LoVo (cell line): ENCODE measurements at regions not wholly inside any gene's neighbourhood (a gene's known extent, or its start where the extent isn't known, plus 50 kb on each side); places are given as distances from the start of the nearest gene placed in this dataset.

Experiments
- DNase-seq: peaks from one replicate; pipeline ENCODE4 v3.0.0-alpha.2; 2016; ENCODE audit warnings: low spot score

DNA sequence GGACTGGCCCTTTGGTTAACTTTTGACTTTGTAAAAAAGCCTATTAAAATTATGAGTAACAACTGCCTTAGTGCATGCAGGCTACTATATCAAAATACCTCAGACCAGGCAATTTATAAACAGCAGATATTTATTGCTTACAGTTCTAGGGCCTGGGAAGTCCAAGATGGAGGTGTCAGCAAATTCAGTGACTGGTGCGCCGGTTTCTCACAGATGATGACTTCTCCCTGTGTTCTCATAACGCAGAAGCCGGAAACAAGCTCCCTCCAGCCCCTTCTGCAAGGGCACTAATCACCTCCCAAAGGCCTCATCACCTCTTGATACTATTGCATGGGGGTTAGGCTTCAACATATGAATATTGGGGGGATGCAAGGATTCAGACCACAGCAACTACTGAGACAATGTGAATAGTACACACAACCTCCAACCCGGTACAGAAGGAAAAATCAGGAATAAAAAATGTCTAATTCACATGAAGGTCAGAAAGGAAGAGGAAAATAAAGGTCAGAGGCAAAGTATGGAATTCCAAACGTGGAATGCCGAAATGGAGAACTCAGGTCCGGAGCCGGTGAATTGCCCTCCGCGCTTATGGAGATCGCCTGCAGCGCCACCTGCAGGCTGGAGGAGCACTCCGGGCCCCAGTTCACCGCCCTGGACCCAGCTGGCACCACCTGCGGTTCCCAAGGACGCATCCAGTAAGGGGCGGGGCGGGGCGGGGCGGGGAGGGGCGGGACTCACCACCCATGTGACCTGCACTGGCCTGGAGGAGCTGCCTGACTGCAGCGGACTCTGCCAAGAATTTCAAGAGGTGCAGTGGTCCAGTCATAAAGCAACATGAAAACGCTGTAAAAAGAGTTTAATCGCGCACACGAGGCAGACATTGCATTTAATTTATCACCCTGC is 203.4 kb downstream of the KIF26A start:
- DNase-seq, result peak; percentile 72

DNA sequence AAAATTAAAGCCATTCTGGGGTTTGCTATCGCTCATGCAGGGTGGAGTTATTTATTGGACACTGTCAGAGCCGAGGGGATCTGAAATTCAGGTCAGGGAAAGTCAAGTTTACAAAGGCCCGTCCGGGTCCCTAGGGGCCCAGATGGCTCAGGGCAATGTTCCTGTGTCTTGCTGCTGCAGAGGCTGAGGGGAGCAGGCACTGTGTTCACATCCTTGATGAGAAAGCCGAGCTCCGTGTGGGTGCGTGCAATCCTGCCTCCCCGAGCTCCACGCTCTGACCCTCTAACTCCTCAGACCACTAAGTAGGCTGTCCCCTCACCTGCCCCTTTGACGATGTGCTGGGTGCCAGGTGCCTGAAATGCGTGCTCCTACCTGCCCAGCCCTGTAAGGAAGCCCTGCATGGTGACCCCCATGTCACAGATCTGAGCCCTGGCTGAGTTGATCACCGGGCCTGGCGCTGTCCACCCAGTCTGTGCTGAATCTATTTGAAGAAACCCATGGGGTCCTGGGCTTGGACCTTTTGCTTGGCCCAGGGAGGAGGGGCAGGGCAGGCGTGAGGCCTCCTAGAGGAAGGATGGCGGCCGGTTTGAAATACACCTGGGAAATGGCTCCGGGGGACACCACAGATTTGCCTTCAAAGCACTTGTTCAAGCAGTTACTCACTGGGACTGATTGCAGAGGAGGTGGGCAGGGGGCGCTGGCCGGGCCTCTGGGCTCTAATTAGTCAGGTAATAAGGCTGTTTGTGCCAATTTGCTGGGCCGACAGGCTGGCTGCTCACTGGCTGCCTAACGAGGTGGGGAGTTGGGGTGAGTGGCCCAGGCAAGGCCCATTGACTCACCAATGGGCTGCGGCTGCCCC is 204.3 kb downstream of the KIF26A start:
- DNase-seq, result no peak

DNA sequence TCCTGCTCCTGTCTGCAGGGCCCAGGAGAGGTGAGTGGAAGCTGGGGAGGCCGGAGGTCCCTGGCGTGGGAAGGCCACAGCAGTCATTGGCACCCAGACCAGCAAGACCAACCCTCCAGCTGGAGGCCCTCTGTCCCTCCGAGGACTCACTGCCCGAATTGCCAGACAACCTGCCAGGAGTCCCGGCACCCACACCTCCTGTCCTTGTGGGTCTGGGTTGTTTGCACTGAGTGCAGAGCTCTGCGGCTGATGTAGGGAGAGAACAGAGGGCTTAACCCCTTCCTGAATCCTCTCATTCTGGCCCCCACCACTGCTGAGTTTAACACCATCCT is 204.9 kb downstream of the KIF26A start:
- no peak for DNase-seq

DNA sequence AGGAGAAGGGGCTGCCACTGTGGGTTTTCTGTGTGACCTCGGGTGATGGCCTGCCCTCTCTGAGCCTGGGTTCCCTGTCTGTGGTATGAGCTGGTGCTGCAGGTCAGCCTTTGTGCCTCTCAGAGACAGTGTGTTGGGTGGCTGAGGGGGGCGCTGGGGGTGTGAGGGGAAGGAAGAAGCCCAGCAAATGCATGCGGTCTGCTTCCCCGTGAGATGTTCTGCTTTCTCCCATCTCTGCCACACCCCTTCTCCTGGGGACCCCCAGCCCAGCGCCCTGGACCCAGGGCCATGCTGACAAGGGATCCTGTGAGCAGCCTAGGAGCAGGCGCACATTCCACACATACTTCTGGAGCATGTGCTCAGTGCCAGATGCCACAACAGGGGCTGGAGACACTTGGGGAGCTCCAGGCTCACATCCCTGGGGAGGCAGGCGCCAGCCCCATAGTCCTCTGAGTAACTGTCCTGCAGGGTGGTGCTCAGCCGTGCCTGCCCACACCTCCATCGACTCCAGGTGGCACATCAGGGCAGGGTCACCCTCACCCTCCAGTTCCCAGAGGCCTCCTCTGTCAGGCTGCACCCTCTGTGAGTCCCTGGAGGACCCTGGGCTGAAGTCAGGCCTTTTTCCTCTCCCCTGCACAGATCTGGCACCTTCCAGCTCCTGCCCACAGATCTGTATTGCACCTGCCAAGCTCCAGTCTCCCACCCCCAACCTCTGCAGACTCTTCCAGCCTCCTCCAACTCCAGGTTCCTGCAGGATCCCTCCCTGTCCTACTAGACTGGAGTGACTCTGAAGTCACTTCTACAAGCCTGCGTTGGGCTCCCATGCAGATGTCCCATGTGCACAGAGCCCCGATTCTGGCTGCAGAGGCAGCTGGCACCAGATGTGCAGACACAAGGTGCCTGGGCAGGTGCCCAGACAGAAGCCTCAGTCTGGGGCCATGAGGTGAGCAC is 205.6 kb downstream of the KIF26A start:
- DNase-seq, result no peak

DNA sequence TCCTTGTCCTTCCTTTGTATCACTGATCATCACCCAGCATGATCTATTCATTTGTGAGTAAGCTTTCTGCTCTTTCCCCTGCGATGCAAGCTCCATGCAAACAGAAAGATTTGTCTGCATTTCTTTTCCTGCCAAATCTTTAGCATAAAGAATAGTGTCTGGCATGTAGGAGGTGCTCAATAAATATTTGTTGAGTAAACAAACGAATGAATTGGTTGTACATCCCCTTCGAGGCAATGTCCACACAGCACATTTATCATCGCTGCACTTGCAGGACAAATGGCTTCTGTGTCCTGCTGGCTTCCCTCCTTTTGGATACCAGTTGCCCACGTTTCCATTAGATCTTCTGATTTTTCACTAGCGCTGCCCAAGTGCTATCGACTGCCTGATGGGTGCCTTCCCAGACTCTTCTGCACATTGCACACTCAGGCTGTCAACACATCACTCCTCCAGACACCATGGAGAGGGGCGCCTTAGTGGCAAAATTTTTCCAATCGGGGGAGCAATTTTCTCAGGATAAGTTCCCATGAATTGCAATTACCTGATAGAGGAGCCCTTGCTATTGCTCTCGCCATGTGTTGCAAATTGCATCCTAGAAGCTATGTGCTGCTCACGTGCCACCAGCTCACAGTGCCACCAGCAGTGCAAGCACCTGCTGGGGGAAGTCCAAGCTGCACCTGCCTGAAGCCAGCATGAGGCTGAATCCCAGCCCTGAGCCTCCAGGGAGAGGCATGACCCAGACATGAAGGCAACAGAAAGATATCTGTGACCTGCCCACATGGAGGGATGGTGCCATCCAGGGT is 206.6 kb downstream of the KIF26A start:
- DNase-seq, result no peak

DNA sequence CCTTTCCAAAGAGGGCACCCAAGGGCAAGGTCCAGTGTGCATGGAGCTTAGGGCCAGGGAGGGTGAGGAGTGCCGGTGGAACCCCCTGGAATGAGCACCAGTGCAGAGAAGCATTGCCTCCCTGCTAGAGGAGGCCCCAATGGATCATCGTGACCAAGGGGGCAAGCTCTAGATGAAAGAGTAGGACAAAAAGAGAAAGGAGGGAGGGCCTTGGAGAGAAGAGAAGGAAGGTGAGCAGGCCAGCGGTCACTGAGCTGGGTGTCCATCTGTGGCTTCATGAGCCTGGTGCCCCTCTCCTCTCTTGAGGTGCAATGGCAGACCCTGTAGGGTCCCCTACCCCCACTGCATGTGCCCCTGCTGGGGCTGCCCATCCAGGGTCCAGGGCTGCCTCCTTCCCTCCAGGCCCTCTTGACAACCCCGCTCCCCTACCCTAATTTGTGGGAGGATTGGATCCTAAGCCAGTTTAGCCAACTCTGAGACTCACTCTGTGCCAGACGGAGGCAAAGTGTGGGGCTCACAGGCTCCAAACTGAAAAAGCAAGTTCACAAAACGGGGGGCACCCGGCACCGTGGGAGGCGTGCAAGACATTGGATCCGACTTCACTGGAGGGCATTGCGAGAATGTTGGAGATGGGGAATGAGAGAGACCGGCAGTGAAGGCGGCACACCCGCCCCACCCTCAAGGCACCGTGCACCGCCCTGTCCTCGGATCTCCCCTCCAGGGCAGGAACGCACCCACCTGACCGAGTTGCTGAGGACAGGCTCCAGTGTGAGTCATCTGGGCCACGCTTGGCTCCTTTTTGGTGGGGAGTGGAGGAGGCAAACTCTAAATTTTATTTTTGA is 207.5 kb downstream of the KIF26A start:
- no peak for DNase-seq

DNA sequence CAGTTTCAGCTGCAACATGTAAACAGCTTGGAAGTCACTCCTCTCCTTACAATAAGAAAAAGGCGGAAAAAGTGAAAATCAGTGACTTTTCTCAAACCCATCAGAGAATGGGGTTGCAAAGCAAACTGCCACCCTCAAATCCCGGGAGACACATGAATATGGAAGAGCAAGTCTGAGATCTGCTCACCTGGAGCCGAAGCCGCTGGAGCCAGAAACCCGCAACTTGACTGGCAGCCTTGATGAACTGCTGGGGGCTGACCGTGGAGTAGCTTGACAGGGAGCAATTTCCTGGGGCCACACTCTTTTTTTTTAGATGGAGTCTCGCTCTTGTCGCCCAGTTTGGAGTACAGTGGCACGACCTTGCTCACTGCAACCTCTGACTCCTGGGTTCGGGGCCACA is 208.2 kb downstream of the KIF26A start:
- DNase-seq, result no peak

DNA sequence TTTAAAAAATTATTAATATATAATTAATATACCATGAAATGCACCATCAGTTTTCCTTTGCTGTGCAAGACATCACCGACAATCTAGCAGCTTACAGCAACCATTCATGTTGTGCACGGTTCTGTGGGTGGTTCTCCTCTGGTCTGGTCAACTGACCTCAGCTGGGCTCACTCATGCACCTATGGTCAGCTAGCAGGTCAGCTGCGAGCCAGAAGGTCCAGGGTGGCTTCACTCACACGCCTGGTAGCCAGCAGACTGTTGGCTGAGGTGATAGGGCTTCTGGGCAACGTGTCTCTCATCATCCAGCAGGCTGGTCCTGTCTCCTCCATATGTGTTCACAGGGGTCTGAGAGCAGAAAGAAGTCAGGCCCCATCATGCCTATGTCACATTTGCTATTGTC is 210.4 kb downstream of the KIF26A start:
- no peak for DNase-seq

DNA sequence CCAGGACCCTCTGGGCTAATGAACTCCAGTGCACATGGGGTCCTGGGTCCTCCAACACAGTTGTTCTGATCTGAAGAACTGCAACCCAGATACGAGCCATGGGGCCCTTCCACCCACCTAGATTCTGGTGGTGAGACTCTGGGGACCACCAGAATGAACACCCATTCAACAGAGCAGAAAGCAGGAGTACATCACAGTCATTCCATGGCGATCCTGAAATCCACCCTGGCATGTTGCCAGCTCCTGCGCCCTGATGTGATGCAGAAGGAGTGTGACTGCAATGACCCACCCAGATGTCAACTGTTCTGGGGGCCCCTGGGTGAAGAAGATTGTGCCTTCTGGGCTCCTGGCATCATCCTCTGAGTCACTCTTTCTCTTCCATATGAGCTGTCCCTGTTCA is 211.6 kb downstream of the KIF26A start:
- no peak for DNase-seq

DNA sequence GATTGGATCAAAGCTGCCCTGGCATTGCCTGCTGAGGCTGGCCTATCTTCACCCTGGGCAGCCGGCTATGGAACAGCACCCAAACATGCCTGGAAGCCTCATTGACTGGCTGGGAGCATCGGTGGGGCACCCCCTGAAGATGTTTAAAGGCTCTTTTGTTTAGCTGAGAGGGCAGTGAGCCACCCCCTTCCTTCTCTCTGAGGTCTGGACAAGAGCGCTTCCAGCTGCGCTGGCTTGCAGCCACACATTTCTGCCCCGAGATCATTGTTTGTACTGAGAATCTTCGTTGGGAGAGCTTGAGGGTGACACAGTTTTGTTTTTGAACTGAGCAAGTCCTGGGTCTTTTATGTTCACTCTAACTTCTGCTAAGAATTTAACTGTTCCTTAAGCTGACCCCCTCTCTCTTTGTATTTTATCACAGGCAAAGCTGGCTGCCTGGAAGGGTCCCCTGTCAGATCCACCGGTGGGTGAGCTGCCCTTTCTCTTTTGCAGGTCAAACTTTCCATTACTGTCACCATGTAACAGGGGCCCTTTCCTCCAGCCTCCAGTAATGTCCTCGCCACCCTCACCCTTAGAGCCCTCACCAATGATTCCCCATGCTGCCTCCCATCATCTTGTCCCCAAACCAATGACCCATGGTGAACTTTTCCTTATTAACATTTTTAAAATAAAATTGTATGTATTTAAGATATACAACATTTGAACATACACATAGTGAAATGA is 212.2 kb downstream of the KIF26A start:
- no peak for DNase-seq

DNA sequence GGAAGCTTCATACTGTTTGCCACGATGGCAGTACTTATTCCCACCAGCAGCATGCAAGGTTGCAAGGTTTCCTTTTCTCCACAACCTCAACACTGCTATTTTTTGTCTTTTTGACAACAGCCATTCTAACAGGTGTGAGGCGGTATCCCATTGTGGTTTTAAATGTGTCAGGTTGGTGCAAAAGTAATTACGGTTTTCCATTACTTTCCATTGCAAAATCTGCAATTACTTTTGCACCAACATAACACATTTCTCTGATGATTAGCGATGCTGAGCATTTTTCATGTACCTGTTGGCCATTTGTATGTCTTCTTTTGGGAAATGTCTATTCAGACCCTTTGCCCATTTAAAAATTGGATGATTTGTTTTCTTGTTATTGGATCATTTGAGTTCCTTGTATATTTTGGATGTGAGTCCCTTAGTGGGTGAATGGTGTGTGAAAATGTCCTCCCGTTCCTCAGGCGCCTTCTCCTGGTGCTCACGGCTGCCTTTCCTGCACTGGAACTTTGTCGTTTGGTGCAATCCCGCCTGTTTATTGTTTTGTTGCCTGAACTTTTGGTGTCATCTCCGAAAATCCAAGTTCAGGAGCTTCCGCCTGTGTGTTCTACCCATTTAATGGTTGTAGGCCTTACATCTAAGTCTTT is 213.6 kb downstream of the KIF26A start:
- no peak for DNase-seq

DNA sequence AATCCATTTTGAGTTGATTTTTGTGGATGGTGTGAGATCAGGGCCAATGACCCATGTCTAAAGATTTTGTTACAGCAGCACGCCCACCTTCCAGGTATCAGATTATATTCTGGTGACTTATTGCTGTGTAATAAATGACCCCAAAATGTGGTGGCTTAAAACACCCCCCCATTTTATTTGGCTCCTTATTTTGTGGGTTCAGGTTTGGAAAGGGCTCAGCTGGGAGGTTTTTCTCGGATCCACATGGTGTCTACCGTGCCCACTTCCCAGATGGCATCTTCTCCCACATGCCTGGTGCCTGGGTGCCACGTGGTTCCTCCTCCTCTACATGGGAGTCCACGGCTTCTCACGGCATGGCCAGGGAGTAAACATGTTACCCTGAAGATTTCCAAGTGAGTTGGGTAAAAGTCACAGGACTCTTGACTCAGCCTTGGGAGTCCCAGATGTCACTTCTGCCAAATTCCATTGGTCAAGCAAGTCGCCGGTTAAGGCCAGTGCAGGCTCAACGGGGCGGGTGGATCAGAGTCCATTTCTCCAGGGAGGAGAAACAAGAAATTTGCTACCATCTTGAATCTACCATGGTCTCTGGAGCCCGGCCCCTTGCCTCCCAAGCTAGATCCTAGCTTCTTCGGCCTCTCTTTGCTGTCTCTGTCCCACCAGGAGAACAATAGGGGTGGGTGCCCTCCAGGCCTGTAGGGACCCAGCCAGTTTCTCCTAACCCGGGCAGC is 214.3 kb downstream of the KIF26A start:
- DNase-seq, result no peak

DNA sequence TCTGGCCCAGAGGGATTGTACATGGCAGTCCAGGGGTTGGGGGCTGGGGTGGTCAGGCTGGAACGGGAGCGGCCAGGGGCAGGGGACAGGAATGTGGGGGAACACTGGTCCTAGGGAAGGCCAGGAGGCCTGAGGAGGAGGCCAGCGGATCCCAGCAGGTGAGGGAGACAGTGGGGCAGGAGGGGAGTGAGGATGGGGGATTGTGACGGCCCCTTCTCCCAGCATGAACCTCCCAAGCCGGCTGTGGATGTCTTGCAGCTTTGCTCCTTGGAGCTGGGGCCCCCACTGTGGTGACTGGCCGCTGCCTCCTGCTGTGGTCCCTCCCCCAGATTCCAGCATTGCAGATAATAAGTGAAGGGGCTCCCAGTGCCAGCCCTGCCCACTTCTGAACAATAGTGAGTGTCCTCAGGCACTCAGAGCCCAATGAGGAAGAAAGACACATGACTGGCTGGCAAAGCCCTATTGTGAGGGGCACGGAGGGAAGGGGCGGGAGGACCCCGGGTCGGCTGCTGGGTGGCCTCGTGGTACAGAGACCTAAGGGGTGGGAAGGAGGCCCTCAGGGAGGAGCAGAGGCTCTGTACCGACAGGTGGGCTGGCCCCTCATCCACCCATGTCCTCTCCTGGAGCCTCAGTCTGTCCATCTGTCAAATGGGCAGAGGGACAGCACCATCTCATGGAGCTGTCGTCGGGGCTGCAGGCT is 215.0 kb downstream of the KIF26A start:
- DNase-seq, result no peak

DNA sequence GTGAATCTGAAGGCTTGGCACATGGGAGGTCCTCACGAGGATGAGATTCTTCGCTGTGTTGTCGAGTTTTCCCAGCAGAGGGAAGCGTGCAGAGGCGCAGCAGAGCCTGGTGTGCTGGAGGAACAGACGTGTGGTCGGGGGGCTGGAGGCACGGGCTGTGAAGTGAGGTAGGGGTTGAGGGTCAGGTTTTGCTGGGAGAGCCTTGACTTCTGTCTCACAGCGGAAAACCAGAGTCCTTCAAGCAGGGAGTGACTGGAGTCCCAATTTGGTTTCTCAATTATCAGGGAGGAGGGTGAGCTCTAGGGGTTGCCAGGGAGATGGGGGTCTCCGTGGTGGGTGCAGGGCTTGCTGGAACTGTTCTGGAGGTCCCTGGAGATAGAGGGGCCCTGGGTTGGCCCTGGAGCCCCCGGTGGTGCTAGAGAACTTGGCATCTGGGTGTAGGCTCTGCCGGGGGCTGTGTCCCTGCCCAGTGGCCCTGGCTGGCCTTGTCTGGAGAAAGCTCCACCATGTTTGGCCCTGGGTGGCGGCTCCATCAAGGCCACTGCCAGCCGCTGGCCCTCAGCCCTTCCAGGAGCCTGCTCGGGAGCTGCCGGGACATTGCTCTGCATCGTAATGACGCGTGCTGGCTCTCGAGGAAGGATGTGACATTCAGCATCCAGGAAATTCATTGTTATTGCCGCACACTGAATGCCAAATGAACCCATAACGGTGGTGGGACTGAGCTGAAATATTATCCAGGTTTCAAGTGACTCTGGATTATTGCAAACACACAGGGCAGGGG is 215.7 kb downstream of the KIF26A start:
- DNase-seq, result no peak

DNA sequence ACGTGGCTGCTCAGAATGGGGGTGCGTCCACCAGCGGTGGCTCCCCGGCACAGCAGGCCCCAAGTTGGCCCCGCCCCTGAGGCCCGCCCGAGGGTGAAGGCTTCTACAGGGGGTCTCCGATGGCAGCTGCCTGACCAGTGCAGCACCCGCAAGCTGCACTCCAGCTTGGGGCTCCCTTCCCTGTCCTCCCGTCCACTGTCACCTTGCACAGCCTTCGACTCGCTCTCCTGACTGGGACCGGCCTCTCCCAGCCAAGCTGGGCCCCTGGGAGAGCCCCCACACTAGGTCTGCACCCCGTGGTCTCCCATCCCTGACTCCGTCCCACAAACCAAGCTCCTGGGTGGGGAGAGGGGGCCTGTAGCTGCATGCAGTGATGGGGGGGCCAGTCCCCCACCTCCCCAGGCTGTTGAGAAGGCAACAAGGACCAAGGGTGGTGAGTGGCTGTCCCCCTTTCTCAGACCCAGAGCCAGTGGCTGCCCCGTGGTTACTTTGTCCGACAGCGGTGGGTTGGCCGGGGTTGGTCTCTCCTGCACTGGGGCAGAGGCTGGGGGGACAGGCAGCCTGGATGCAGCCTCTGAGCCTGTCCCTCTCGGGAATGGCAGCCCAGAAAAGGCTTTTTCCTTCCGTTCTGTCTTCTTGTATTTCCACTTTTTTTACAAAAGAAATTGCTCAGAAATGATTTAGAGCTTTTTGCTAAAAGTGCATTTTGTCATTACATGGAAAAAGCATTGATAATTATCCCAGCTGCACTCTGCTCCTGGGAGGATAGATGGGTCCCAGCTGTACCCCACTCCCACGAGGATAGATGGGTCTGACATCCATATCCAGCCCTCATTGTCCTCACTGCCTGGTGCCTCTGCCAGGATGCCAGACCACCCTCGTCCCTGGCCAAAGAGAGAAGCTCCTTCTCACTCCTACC is 217.0 kb downstream of the KIF26A start:
- no peak for DNase-seq
